HL-60 (cell line): ENCODE measurements at regions not wholly inside any gene's neighbourhood (a gene's known extent, or its start where the extent isn't known, plus 50 kb on each side); places are given as distances from the start of the nearest gene placed in this dataset.

Experiments
- GABPA ChIP-seq: IDR thresholded peaks from 2 replicates; pipeline ENCODE4 v1.6.1; 2012; ENCODE audit warnings: low read depth
- POLR2AphosphoS5 ChIP-seq: IDR thresholded peaks from 2 replicates; pipeline ENCODE4 v1.6.1; 2012; ENCODE audit warnings: low read depth
- SPI1 ChIP-seq: IDR thresholded peaks from 2 replicates; pipeline ENCODE4 v1.6.1; 2012; ENCODE audit warnings: low read depth, mild to moderate bottlenecking, borderline replicate concordance
- TF ChIP-seq, protein P1 (sequence below): IDR thresholded peaks from one replicate; pipeline ENCODE4 v1.5.1; 2011; ENCODE audit warnings: low read length, control low read depth, inconsistent platforms; ENCODE audit not compliant: insufficient read depth

DNA sequence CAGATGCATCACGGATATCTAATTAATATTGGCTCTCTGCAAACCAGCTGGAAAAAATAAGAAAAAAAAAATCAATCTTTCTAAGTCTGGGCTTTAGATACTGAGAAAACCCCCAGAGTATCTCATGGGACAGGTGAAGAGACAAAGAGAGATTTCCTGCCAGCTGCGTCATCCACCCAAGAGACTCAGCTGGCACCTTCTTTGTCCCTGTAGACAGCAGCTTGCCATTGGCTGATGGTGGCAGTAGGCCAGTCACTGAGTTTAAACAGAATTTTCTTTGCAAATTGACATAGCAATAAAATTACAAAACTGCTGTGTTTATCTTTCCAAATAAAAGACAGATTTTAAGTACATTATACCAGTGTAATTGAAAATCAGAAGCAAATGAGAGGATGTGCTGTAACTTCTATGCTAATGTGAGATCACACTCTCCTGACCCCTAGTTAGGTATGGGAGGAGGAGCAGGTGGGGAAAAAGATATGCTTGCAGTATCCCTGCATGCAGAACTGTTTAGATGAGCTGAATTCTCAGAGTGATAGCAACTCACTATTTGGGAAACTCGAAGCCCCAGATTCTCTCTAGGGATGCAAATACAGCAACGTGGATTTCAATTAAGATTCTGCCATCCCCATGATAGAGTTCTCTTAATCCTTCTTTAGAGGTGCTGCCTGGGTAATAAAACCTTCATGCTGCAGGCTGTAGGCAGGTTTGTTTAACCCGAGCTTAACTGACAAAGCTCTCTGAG lies 72.2 kb downstream of the NMUR2 start:
- TF ChIP-seq, protein P1, sequence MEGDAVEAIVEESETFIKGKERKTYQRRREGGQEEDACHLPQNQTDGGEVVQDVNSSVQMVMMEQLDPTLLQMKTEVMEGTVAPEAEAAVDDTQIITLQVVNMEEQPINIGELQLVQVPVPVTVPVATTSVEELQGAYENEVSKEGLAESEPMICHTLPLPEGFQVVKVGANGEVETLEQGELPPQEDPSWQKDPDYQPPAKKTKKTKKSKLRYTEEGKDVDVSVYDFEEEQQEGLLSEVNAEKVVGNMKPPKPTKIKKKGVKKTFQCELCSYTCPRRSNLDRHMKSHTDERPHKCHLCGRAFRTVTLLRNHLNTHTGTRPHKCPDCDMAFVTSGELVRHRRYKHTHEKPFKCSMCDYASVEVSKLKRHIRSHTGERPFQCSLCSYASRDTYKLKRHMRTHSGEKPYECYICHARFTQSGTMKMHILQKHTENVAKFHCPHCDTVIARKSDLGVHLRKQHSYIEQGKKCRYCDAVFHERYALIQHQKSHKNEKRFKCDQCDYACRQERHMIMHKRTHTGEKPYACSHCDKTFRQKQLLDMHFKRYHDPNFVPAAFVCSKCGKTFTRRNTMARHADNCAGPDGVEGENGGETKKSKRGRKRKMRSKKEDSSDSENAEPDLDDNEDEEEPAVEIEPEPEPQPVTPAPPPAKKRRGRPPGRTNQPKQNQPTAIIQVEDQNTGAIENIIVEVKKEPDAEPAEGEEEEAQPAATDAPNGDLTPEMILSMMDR: no peak
- TF ChIP-seq POLR2AphosphoS5: no peak
- TF ChIP-seq GABPA: no peak
- no peak for TF ChIP-seq SPI1
